ENCODE measurements at regions not wholly inside any gene's neighbourhood (a gene's known extent, or its start where the extent isn't known, plus 50 kb on each side); places are given as distances from the start of the nearest gene placed in this dataset.

DNA sequence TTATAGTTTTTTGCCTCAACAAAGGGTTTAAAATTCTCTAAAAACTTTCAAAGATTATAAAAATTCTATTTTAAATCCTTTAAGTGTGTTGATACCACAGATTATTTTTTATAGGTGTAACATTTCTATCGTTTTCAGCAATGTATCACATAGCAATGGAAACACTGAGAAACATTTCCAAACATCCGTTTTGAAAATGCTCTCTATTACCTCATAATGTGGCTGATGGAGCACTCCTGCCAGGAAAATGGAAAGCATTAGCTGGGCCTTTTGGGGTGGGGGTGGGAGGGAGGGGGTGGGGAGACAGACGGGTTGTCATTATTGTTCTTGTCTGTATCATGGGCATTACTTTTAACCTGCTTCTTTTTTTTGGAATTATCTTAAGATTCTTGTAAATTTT is 516.5 kb downstream of the ACTL7B start:
- H3K27ac ChIP-seq (ENCODE audit: low read length) = no peak overlapping the region
- no peak overlapping the region for H3K4me2 ChIP-seq (ENCODE audit: low read length)
- no peaks in the 10 kb centered on the region for H3K36me3 ChIP-seq (replicated peaks; ENCODE audit: low read depth, low read length)
- H3K9ac ChIP-seq (ENCODE audit: low read length) = no peak overlapping the region
- TF ChIP-seq CTCF (IDR thresholded peaks at IDR 0.05; ENCODE audit: low read depth, low read length) (no peak), EZH2phosphoT487 (IDR thresholded peaks at IDR 0.05; ENCODE audit: low read depth) (no peak)
- no peaks in the 10 kb centered on the region for H3K9me3 ChIP-seq (ENCODE audit: insufficient read depth, low read length)
- no peak overlapping the region for H2AFZ ChIP-seq (ENCODE audit: low read depth, low read length)
- H3K4me3 ChIP-seq (ENCODE audit: low read length) = no peak overlapping the region
- H3K79me2 ChIP-seq (ENCODE audit: low read length) = no peaks in the 10 kb centered on the region
- H3K4me1 ChIP-seq (ENCODE audit: low read length) = no peaks in the 10 kb centered on the region
- H3K27me3 ChIP-seq (ENCODE audit: low read depth, low read length) = peaks cover under 1% of the 10 kb centered on the region; the same call in 1 of the 2 replicates
- no peaks in the 10 kb centered on the region for H4K20me1 ChIP-seq (ENCODE audit: insufficient read depth, low read length)

DNA sequence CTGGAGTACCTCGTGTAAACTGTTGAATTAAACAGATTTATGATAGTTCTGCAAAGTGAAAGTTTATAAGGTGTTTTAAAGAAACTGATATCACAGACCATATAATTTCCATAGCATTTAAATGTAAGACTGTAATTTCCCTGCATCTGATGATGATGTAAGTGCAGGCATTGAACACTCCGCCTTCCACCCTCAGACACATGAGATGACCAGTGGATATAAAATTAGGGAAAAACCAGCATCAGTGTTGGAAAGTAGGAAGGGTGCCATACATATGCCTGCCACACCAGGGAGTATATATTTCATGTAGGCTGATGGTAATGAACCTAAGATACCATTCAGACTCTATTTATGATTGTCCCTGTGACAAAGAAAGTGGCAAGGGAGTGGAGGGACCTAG is 519.2 kb downstream of the ACTL7B start:
- Histone ChIP-seq H3K9ac (ENCODE audit: low read length) (no peak overlapping the region), H3K9me3 (ENCODE audit: insufficient read depth, low read length) (no peaks in the 10 kb centered on the region), H4K20me1 (ENCODE audit: insufficient read depth, low read length) (no peaks in the 10 kb centered on the region), H3K79me2 (ENCODE audit: low read length) (no peaks in the 10 kb centered on the region), H3K27me3 (ENCODE audit: low read depth, low read length) (peaks cover 4% of the 10 kb centered on the region; the same call in 1 of the 2 replicates), H3K36me3 (replicated peaks; ENCODE audit: low read depth, low read length) (no peaks in the 10 kb centered on the region), H3K4me1 (ENCODE audit: low read length) (no peaks in the 10 kb centered on the region), H3K4me2 (ENCODE audit: low read length) (no peak overlapping the region), H3K4me3 (ENCODE audit: low read length) (no peak overlapping the region), H2AFZ (ENCODE audit: low read depth, low read length) (no peak overlapping the region), H3K27ac (ENCODE audit: low read length) (no peak overlapping the region)
- TF ChIP-seq EZH2phosphoT487 (IDR thresholded peaks at IDR 0.05; ENCODE audit: low read depth) = no peak
- TF ChIP-seq CTCF (IDR thresholded peaks at IDR 0.05; ENCODE audit: low read depth, low read length) = no peak

GRCh38 chr9:108333530-108333983 is 522.2 kb downstream of the ACTL7B start:
- no peak for TF ChIP-seq EZH2phosphoT487 (IDR thresholded peaks at IDR 0.05; ENCODE audit: low read depth)
- no peak for TF ChIP-seq CTCF (IDR thresholded peaks at IDR 0.05; ENCODE audit: low read depth, low read length)
- H3K27ac ChIP-seq (ENCODE audit: low read length) = no peak overlapping the region
- H2AFZ ChIP-seq (ENCODE audit: low read depth, low read length) = no peak overlapping the region
- no peaks in the 10 kb centered on the region for H3K9me3 ChIP-seq (ENCODE audit: insufficient read depth, low read length)
- no peaks in the 10 kb centered on the region for H3K79me2 ChIP-seq (ENCODE audit: low read length)
- H4K20me1 ChIP-seq (ENCODE audit: insufficient read depth, low read length) = no peaks in the 10 kb centered on the region
- H3K4me2 ChIP-seq (ENCODE audit: low read length) = no peak overlapping the region
- peaks cover 4% of the 10 kb centered on the region; the same call in 1 of the 2 replicates for H3K27me3 ChIP-seq (ENCODE audit: low read depth, low read length)
- H3K36me3 ChIP-seq (replicated peaks; ENCODE audit: low read depth, low read length) = no peaks in the 10 kb centered on the region
- no peak overlapping the region for H3K4me3 ChIP-seq (ENCODE audit: low read length)
- no peak overlapping the region for H3K9ac ChIP-seq (ENCODE audit: low read length)
- H3K4me1 ChIP-seq (ENCODE audit: low read length) = no peaks in the 10 kb centered on the region

DNA sequence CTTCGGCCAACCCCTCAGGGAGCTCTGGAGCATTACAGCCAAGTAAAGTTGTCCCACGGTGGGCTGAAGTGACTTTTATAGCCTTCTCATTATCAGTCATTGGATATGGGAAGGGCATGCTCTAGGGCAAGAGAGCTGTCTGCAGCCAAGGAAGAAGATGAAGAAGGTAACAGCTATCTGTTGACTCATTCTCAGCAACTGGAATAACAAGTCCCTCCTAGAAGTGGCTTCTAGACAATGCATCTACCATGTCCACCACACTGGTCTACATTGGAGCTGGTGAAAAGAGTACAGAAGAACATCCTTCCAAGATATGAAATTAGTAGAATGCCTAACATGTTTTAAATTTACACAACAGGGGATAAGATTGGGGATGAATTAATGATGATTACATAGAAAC is 524.2 kb downstream of the ACTL7B start:
- Histone ChIP-seq H3K9ac (ENCODE audit: low read length) (no peak overlapping the region), H3K4me1 (ENCODE audit: low read length) (no peaks in the 10 kb centered on the region), H3K36me3 (replicated peaks; ENCODE audit: low read depth, low read length) (no peaks in the 10 kb centered on the region), H3K4me2 (ENCODE audit: low read length) (no peak overlapping the region), H2AFZ (ENCODE audit: low read depth, low read length) (no peak overlapping the region), H3K9me3 (ENCODE audit: insufficient read depth, low read length) (no peaks in the 10 kb centered on the region; the same call in 1 of the 2 replicates), H3K27ac (ENCODE audit: low read length) (no peak overlapping the region), H4K20me1 (ENCODE audit: insufficient read depth, low read length) (no peaks in the 10 kb centered on the region), H3K79me2 (ENCODE audit: low read length) (no peaks in the 10 kb centered on the region), H3K27me3 (ENCODE audit: low read depth, low read length) (peaks cover 4% of the 10 kb centered on the region; the same call in 1 of the 2 replicates), H3K4me3 (ENCODE audit: low read length) (no peak overlapping the region)
- no peak for TF ChIP-seq EZH2phosphoT487 (IDR thresholded peaks at IDR 0.05; ENCODE audit: low read depth)
- no peak for TF ChIP-seq CTCF (IDR thresholded peaks at IDR 0.05; ENCODE audit: low read depth, low read length)
